Uterus (tissue), 3 donors: ENCODE measurements at regions not wholly inside any gene's neighbourhood (a gene's known extent, or its start where the extent isn't known, plus 50 kb on each side); places are given as distances from the start of the nearest gene placed in this dataset.

Experiments
- DNase-seq, 2 donors: peaks; one replicate each; pipeline ENCODE4 v3.0.0-alpha.2; 2019 to 2020
- H3K27ac ChIP-seq, 2 donors: fragments of 200-600 bp; sonication (generic); 1 replicate in 1 of 2; 2 replicates in 1 of 2; pipeline ENCODE4 v1.5.1; 2016 to 2018
- H3K27me3 ChIP-seq, 2 donors: fragments of 200-600 bp; sonication (generic); one replicate each; pipeline ENCODE4 v1.5.1; 2018 to 2019; ENCODE audit warnings: control low read depth in 1 of 2
- H3K36me3 ChIP-seq, 2 donors: fragments of 200-600 bp; sonication (generic); one replicate each; pipeline ENCODE4 v1.5.1; 2019; ENCODE audit warnings: control low read depth in 1 of 2
- H3K4me1 ChIP-seq, 2 donors: fragments of 200-600 bp; sonication (generic); one replicate each; pipeline ENCODE4 v1.5.1; 2018 to 2019; ENCODE audit warnings: control low read depth in 1 of 2
- H3K4me3 ChIP-seq, 2 donors: fragments of 200-600 bp; sonication (generic); 1 replicate in 1 of 2; 2 replicates in 1 of 2; pipeline ENCODE4 v1.5.1; 2018 to 2019; ENCODE audit warnings: mild to moderate bottlenecking in 1 of 2
- H3K9me3 ChIP-seq, 2 donors: fragments of 200-600 bp; sonication (generic); one replicate each; pipeline ENCODE4 v1.5.1; 2019; ENCODE audit warnings: control low read depth in 1 of 2
- POLR2A ChIP-seq, 2 donors: fragments of 450-650 bp; IDR thresholded peaks; one replicate each; pipeline ENCODE4 v1.6.1; 2016; ENCODE audit warnings: antibody characterized with exemption in 2 of 2, mild to moderate bottlenecking in 1 of 2, moderate library complexity in 1 of 2
- intact Hi-C: fragments of 100-400 bp; cut with DNase I; formaldehyde crosslinking; loops from one replicate; pipeline ENCODE4 v1.15.1; 2023; ENCODE audit warnings: low total_unique reads
- TF ChIP-seq, protein P1 (sequence below), 4 experiments: fragments of 200-600 bp in 2 of 4; fragments of 450-650 bp in 2 of 4; sonication (generic) in 2 of 4; IDR thresholded peaks; one replicate each; pipeline ENCODE4 v1.5.1; 2016 to 2019; ENCODE audit warnings: antibody characterized with exemption in 4 of 4, mild to moderate bottlenecking in 2 of 4, moderate library complexity in 1 of 4
- donor health status: DM: yes; HTN: yes; CAD: no.

DNA sequence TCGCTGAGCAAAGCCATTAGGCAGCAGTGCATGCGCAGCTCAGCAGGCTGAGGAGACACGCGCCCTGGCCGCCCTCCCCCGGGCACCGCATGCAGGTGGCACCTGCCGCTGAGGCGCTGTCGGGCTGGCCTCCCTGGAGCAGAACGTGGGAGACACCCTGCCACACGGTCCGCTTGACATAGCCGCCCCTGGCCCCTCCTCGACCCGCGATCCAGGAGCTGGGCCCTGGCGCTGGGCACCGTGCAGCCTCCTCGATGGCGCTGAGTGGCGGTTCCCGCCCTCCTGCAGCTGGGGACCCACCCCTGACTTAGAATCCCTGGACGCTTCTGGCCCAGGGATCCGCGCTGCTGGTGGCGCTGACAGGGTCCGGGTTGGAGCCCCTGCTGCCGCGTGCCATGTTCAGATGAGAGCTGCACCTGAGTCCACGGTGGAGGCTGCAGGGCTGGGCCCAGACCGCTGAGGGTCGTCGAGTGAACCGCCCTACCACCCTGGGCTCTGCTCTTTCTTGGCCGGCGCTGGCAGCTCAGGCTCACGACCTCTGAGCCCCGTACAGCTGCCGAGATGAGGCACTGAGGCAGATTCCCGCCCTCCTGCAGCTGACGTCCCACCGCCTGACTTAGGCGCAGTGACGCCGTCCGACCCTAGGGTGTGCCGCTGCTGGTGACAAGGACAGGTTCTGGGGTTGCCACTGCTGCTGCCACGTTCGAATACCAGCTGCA is 116.8 kb downstream of the OR13A1 start:
- H3K4me3 ChIP-seq, result no peak overlapping the region
- H3K36me3 ChIP-seq, result no peaks in the 10 kb centered on the region
- H3K27ac ChIP-seq, result no peak overlapping the region
- H3K4me1 ChIP-seq, result no peaks in the 10 kb centered on the region
- intact Hi-C loops, result no loop called here
- no peak for DNase-seq
- TF ChIP-seq, protein P1, sequence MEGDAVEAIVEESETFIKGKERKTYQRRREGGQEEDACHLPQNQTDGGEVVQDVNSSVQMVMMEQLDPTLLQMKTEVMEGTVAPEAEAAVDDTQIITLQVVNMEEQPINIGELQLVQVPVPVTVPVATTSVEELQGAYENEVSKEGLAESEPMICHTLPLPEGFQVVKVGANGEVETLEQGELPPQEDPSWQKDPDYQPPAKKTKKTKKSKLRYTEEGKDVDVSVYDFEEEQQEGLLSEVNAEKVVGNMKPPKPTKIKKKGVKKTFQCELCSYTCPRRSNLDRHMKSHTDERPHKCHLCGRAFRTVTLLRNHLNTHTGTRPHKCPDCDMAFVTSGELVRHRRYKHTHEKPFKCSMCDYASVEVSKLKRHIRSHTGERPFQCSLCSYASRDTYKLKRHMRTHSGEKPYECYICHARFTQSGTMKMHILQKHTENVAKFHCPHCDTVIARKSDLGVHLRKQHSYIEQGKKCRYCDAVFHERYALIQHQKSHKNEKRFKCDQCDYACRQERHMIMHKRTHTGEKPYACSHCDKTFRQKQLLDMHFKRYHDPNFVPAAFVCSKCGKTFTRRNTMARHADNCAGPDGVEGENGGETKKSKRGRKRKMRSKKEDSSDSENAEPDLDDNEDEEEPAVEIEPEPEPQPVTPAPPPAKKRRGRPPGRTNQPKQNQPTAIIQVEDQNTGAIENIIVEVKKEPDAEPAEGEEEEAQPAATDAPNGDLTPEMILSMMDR (IDR thresholded peaks at IDR 0.05), result no peak
- no peak for TF ChIP-seq POLR2A (IDR thresholded peaks at IDR 0.05)
- H3K9me3 ChIP-seq, result no peaks in the 10 kb centered on the region
- H3K27me3 ChIP-seq, result no peaks in the 10 kb centered on the region

DNA sequence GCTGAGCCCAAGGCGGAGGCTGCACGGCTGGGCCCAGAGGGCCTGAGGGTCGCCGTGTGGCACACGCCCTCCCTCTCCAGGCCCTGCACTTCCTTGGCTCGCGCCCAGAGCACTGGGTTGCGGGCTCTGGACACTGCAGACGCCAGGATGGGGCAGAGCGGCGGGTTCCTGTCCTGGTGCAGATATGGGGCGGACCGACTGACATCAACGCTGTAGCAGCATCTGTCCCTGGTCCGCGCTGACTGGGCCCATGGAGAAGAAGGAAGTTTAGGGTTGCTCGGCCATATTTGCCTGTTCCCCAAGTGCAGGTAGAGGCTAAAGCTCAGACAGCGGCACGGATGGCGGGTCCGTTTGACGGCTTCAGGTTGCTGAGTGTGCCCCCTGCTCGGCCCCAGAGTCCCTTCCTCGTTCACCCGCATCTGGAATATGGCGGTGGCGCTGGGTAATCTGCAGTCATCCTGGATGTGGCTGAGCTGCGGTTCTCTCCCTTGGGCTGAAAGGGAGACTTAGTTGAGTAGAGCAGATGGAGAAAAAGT is 116.1 kb downstream of the OR13A1 start:
- H3K36me3 ChIP-seq, result no peaks in the 10 kb centered on the region
- H3K4me3 ChIP-seq, result no peak overlapping the region
- TF ChIP-seq, protein P1 (IDR thresholded peaks at IDR 0.05), result no peak
- no peak for TF ChIP-seq POLR2A (IDR thresholded peaks at IDR 0.05)
- no peaks in the 10 kb centered on the region for H3K4me1 ChIP-seq
- H3K27ac ChIP-seq, result no peak overlapping the region
- no peak for DNase-seq
- H3K27me3 ChIP-seq, result no peaks in the 10 kb centered on the region
- H3K9me3 ChIP-seq, result no peaks in the 10 kb centered on the region
- intact Hi-C loops, result no loop called here

DNA sequence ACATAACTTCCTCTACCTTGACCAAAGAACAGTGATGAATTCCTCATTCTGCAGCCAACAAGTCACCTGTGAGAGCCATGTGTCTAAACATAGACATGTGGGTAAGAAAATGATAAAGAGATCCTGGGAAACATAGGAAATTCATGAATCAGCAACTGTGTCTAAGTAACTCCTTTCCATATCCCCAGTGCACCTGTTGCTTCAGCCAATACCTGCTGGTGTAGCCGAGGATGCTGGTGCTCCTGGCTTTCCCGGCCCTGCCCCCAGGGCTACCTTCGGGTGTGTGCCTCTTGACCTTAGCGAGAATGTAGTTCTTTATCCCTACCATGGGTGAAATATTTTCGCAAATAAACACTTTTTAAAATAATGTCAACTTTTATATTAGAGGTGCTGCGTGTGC is 114.1 kb downstream of the OR13A1 start:
- no peak for DNase-seq
- Histone ChIP-seq H3K27ac (no peak overlapping the region), H3K9me3 (no peaks in the 10 kb centered on the region), H3K27me3 (no peaks in the 10 kb centered on the region), H3K4me1 (no peaks in the 10 kb centered on the region), H3K36me3 (no peaks in the 10 kb centered on the region), H3K4me3 (no peak overlapping the region)
- no peak for TF ChIP-seq POLR2A (IDR thresholded peaks at IDR 0.05)
- TF ChIP-seq, protein P1 (IDR thresholded peaks at IDR 0.05), result no peak
- intact Hi-C loops, result no loop called here

DNA sequence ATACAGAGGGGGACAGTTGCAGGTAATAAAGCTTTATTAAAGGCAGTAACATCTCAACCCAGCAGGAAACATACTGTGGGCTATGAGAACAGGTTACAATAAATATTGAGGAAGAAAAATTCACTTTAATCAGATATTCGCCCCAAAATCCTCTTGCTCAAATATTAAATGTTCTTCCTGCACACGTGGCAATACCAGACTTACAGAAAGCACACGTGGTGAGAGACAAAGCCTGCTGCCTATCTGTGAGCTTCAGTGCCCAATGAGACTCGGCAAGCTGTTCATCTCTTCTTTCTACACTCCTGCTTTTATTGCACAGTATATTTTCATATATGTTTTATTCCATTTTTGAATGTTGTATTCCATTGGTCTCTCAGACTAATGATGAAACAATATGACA is 113.2 kb downstream of the OR13A1 start:
- H3K4me3 ChIP-seq, result no peak overlapping the region
- TF ChIP-seq, protein P1 (IDR thresholded peaks at IDR 0.05), result no peak
- no peak for TF ChIP-seq POLR2A (IDR thresholded peaks at IDR 0.05)
- H3K27ac ChIP-seq, result no peak overlapping the region
- no peaks in the 10 kb centered on the region for H3K4me1 ChIP-seq
- no peaks in the 10 kb centered on the region for H3K9me3 ChIP-seq
- no peak for DNase-seq
- intact Hi-C loops, result no loop called here
- H3K36me3 ChIP-seq, result no peaks in the 10 kb centered on the region
- H3K27me3 ChIP-seq, result no peaks in the 10 kb centered on the region

- TF ChIP-seq, protein P1 (IDR thresholded peaks at IDR 0.05), result no peak
- no peak for TF ChIP-seq POLR2A (IDR thresholded peaks at IDR 0.05)
- no peak for DNase-seq
- H3K4me1 ChIP-seq, result no peaks in the 10 kb centered on the region
- H3K27me3 ChIP-seq, result peaks cover 0 to 2% of the 10 kb centered on the region in 2 donors
- no peaks in the 10 kb centered on the region for H3K9me3 ChIP-seq
- H3K27ac ChIP-seq, result no peak overlapping the region
- intact Hi-C loops, result no loop called here
- no peak overlapping the region for H3K4me3 ChIP-seq
- H3K36me3 ChIP-seq, result no peaks in the 10 kb centered on the region
Measured at GRCh38 chr10:45204954-45205775, 110.2 kb downstream of the OR13A1 start.
